ENCODE measurements at regions not wholly inside any gene's neighbourhood (a gene's known extent, or its start where the extent isn't known, plus 50 kb on each side); places are given as distances from the start of the nearest gene placed in this dataset.
"Not testable (repeated sequence)": the region's sequence is repeated elsewhere in the genome, so short reads cannot be mapped to it uniquely, and the experiment has no call there.

GRCh38 chr15:81870746-81871106 is 175.1 kb downstream of the MEX3B start:
- not testable (repeated sequence) for TF ChIP-seq POLR2AphosphoS5, CTCF, POLR2A (IDR thresholded peaks at IDR 0.05)

All from breast epithelium (tissue), 3 donors.